ENCODE measurements at regions not wholly inside any gene's neighbourhood (a gene's known extent, or its start where the extent isn't known, plus 50 kb on each side); places are given as distances from the start of the nearest gene placed in this dataset.

- TF ChIP-seq TAF1 (IDR thresholded peaks at IDR 0.05; ENCODE audit: low read depth), result no peak
- no peak for TF ChIP-seq EZH2 (IDR thresholded peaks at IDR 0.05; ENCODE audit: borderline replicate concordance, insufficient read depth, low read length, poor library complexity, severe bottlenecking)
- no peak for TF ChIP-seq CTCF (IDR thresholded peaks at IDR 0.05; ENCODE audit: poor library complexity, severe bottlenecking)
- TF ChIP-seq POLR2AphosphoS5 (IDR thresholded peaks at IDR 0.05), result no peak
Measured at GRCh38 chr21:25362375-25363267, 244.7 kb downstream of the MRPL39 start.

Measured in neural cell (in vitro differentiated cells).